ENCODE measurements at regions not wholly inside any gene's neighbourhood (a gene's known extent, or its start where the extent isn't known, plus 50 kb on each side); places are given as distances from the start of the nearest gene placed in this dataset.

DNA sequence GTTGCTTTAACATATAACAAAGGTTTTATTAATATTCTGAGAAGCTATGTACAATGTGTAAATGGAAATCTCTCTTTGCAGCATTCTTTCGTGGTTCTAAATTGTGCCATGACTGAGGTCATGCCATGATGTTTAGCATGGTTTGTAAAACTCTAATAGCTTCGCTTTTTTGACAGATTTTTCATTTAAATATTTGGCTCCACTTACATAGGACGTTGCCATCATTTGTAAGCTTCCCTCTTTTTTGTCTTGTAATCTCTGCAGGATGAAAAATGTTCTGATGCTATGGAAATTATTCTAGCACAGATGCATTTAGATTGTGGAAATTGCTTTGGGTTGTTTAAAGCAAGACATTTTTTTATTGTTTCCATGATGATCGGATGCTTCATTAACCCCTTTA lies 1054.8 kb downstream of the MAT2B start:
- Histone ChIP-seq H3K4me1 (ENCODE audit: control insufficient read depth, extremely low read depth, insufficient read depth, low read length) (no peaks in the 10 kb centered on the region), H2AFZ (ENCODE audit: low read depth, low read length) (no peak overlapping the region), H3K9me1 (replicated peaks; ENCODE audit: control insufficient read depth, extremely low read depth, insufficient read depth, low read length) (no peaks in the 10 kb centered on the region), H3K9ac (replicated peaks; ENCODE audit: extremely low read depth, insufficient read depth, low read length) (no peak overlapping the region), H3K79me2 (ENCODE audit: control insufficient read depth, insufficient read depth, low read length) (no peaks in the 10 kb centered on the region), H4K20me1 (replicated peaks; ENCODE audit: control insufficient read depth, extremely low read depth, insufficient read depth, low read length) (no peaks in the 10 kb centered on the region), H3K9me3 (replicated peaks; ENCODE audit: control insufficient read depth, insufficient read depth, low read length) (no peaks in the 10 kb centered on the region), H3K36me3 (ENCODE audit: control insufficient read depth in 2 of 2, extremely low read depth in 1 of 2, insufficient read depth in 2 of 2, low read length in 2 of 2) (no peaks in the 10 kb centered on the region), H3K4me2 (ENCODE audit: insufficient read depth, low read length) (no peak overlapping the region), H3K27ac (ENCODE audit: insufficient read depth, low read depth, low read length) (no peak overlapping the region), H3K4me3 (replicated peaks in 1 of 3; ENCODE audit: insufficient read depth in 1 of 3, low read depth in 1 of 3, low read length in 3 of 3) (no peak overlapping the region), H3K27me3 (ENCODE audit: control insufficient read depth in 2 of 2, insufficient read depth in 2 of 2, low read length in 2 of 2) (no peaks in the 10 kb centered on the region)
- TF ChIP-seq JUN (IDR thresholded peaks at IDR 0.05; ENCODE audit: borderline replicate concordance, insufficient read depth, insufficient read length, low read depth) (no peak), GATA2 (IDR thresholded peaks at IDR 0.05; ENCODE audit: insufficient read depth, insufficient read length, low read depth, low read length) (no peak), POLR2AphosphoS5 (IDR thresholded peaks at IDR 0.05; ENCODE audit: insufficient read depth, low read depth, low read length) (no peak)
- CTCF ChIA-PET = interaction anchor here (1.5 kb wide), 1 partner anchor 38 kb away, joined by 3 read pairs; no protein-coding TSS in a partner anchor
- intact Hi-C loops (cut with micrococcal nuclease) (no loop called here), dilution Hi-C loops (cut with MboI; ENCODE audit: extremely low pct_ligation_motif_present, low sequenced_read_pairs) (no loop called here)
- DNase-seq (ENCODE audit: low read depth, low spot score) (no peak), FAIRE-seq (no peak)
- no TSS peak for BruUV-seq (replicated peaks)
- POLR2A ChIA-PET = no interaction called here

GRCh38 chr5:164561933-164562872 lies 1056.8 kb downstream of the MAT2B start:
- H3K36me3 ChIP-seq (ENCODE audit: control insufficient read depth in 2 of 2, extremely low read depth in 1 of 2, insufficient read depth in 2 of 2, low read length in 2 of 2) = no peaks in the 10 kb centered on the region
- no peaks in the 10 kb centered on the region for H3K79me2 ChIP-seq (ENCODE audit: control insufficient read depth, insufficient read depth, low read length)
- H3K4me2 ChIP-seq (ENCODE audit: insufficient read depth, low read length) = no peak overlapping the region
- POLR2A ChIA-PET = no interaction called here
- DNase-seq (ENCODE audit: low read depth, low spot score) (no peak), FAIRE-seq (no peak)
- H4K20me1 ChIP-seq (replicated peaks; ENCODE audit: control insufficient read depth, extremely low read depth, insufficient read depth, low read length) = no peaks in the 10 kb centered on the region
- H2AFZ ChIP-seq (ENCODE audit: low read depth, low read length) = no peak overlapping the region
- dilution Hi-C loops (cut with MboI; ENCODE audit: extremely low pct_ligation_motif_present, low sequenced_read_pairs) (no loop called here), intact Hi-C loops (cut with micrococcal nuclease) (no loop called here)
- no TSS peak for BruUV-seq (replicated peaks)
- no peak for TF ChIP-seq FOS (IDR thresholded peaks at IDR 0.05; ENCODE audit: borderline replicate concordance, insufficient read depth, low read length)
- no peak for TF ChIP-seq EZH2 (IDR thresholded peaks at IDR 0.05; ENCODE audit: borderline replicate concordance, low read depth, low read length, severe bottlenecking)
- no peak for TF ChIP-seq POLR2A (IDR thresholded peaks at IDR 0.05; ENCODE audit: low read depth, low read length)
- no peaks in the 10 kb centered on the region for H3K9me3 ChIP-seq (replicated peaks; ENCODE audit: control insufficient read depth, insufficient read depth, low read length)
- CTCF ChIA-PET = no interaction called here
- H3K4me1 ChIP-seq (ENCODE audit: control insufficient read depth, extremely low read depth, insufficient read depth, low read length) = no peaks in the 10 kb centered on the region
- H3K4me3 ChIP-seq (replicated peaks in 1 of 3; ENCODE audit: insufficient read depth in 1 of 3, low read depth in 1 of 3, low read length in 3 of 3) = no peak overlapping the region
- H3K27me3 ChIP-seq (ENCODE audit: control insufficient read depth in 2 of 2, insufficient read depth in 2 of 2, low read length in 2 of 2) = no peaks in the 10 kb centered on the region
- no peak overlapping the region for H3K9ac ChIP-seq (replicated peaks; ENCODE audit: extremely low read depth, insufficient read depth, low read length)
- no peaks in the 10 kb centered on the region for H3K9me1 ChIP-seq (replicated peaks; ENCODE audit: control insufficient read depth, extremely low read depth, insufficient read depth, low read length)
- H3K27ac ChIP-seq (ENCODE audit: insufficient read depth, low read depth, low read length) = no peak overlapping the region

All from endothelial cell of umbilical vein (primary cell).